NT2/D1 (cell line): ENCODE measurements at regions not wholly inside any gene's neighbourhood (a gene's known extent, or its start where the extent isn't known, plus 50 kb on each side); places are given as distances from the start of the nearest gene placed in this dataset.

Experiments used
- YY1 ChIP-seq: IDR thresholded peaks from 2 replicates; pipeline ENCODE4 v1.6.1; 2011; ENCODE audit not compliant: insufficient read length, insufficient read depth
- ZNF274 ChIP-seq: IDR thresholded peaks from 2 replicates; pipeline ENCODE4 v1.6.1; 2011; ENCODE audit warnings: mild to moderate bottlenecking, low read depth, low read length

DNA sequence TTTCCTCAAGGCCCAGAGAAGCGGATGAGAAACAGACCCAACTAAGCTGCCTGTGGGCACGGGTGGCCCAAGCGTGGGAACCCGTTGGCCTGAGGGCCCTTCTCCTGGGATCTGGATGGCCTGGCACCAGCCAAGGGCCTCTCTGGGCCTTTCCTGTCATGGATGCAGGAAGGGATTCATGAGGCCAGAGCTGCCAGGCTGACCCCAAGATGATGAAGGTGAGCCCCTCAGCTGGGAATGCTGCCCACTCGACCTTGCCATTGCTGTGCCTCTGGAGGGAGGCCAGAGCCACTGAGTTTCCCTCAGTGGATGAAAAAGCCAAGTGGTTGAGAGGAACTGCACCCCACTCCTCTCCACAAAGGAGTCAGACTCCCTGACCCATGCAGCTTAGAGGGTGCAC is 171.2 kb downstream of the VEGFA start:
- TF ChIP-seq ZNF274 (no peak), YY1 (no peak)
